OCI-LY1 (cell line): ENCODE measurements at regions not wholly inside any gene's neighbourhood (a gene's known extent, or its start where the extent isn't known, plus 50 kb on each side); places are given as distances from the start of the nearest gene placed in this dataset.

Source experiments
- CTCF ChIP-seq: fragments of 200-600 bp; sonication (generic), shearing (Covaris generic); IDR thresholded peaks from 2 replicates; pipeline ENCODE4 v1.5.1; 2017; ENCODE audit warnings: mild to moderate bottlenecking, antibody characterized with exemption, low read length, moderate library complexity, mixed read lengths
- EZH2 ChIP-seq: fragments of 200-600 bp; sonication (generic), shearing (Covaris generic); IDR thresholded peaks from 2 replicates; pipeline ENCODE4 v1.8.0; 2017; ENCODE audit warnings: borderline replicate concordance, mixed run types, mild to moderate bottlenecking, antibody characterized with exemption, low read length, moderate library complexity, mixed read lengths

- TF ChIP-seq EZH2, result no peak
- TF ChIP-seq CTCF, result no peak
Observed at GRCh38 chr18:78573773-78574172, 405.8 kb upstream of the SALL3 start.
